NCI-H1092 treated with DMSO at 0.1 percent for 48 hours (cell line): ENCODE measurements at regions not wholly inside any gene's neighbourhood (a gene's known extent, or its start where the extent isn't known, plus 50 kb on each side); places are given as distances from the start of the nearest gene placed in this dataset.

Experiments
- DNase-seq: peaks from one replicate; lab custom pipeline; 2025; lab: John Stamatoyannopoulos, UW

DNA sequence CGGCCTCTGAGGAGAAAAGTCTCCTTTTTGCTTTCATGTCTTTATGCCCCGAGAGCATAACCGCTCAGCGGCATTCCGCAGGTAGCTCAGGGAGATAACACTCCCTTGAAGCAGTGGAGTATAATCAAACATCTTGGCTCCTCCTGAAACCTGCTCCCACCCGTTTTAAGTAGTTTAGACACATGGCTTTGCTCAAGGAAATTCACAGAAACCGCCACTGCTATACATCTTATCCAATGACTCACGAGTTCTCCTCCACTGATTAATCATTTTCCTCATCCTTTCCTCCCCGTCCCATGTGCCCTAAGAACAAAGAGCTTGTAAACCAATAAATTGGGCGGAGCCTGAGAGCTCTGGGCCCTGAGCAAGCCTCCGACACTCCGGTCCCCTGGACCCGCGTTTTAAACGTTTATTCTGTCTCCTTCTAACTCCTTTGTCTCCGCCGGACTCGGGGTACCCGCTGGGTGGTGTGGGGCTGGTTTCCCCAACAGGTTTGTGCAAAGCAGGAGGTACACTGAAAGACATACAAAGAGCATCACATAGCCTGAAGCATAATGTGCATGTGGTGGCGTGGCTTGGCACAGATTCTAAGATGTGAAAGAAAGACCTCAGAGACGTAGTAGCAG, 401.2 kb downstream of the TLL1 start:
- DNase-seq: no peak

DNA sequence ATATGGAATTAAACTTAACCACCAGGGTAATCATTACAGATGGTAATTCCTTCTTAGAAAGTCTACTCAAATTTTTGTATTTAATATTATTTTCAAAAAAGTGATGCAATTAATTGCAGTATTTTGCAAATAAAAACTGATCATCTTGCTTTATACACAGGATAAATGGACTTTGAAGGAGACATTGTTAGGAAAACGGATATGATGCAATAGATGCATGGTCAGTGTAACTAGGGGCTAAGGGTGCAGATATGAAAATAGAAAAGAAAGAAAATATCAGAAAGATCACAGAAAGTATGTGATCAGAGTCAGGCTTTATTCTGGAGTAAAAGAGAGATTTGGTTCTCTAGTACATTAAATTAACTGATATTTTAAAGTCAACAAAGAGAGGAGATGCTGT, 401.7 kb downstream of the TLL1 start:
- DNase-seq: no peak

DNA sequence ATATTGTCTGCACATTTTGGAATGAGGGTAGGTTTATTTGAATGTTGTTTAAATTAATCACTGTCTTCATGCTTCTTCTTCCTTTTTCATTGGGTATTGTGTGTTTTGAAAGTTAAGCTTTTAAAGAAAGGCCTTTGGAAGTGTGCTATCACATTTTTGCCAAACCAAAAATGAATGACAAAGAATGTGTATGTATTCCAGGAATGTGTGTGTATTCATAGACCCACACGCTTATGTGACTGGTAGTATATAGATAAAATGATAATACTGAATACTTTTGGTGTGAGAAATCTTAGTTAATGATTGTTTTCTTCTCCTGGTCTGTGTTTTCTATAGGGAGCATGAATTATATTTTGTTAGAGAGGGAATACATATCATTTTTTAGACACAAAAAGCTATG, 404.4 kb downstream of the TLL1 start:
- DNase-seq: no peak

DNA sequence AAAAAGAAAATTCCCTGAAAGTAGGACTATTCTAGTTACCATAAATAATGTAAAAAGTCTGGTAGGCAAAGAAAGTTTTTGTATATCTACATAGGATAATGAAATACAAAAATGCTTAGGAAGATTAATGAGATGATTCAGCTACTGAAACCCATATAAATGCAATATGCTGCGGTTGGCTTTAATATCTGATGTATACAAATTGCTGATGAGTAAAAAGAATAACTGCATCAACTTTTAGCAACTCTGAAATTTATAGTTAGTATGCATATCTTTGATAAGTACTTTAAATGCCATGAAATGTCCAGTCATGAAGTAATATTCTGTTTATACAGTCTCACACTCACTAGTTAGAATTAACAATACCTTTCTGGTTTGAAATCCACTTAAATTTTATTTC, 404.8 kb downstream of the TLL1 start:
- DNase-seq: no peak

DNA sequence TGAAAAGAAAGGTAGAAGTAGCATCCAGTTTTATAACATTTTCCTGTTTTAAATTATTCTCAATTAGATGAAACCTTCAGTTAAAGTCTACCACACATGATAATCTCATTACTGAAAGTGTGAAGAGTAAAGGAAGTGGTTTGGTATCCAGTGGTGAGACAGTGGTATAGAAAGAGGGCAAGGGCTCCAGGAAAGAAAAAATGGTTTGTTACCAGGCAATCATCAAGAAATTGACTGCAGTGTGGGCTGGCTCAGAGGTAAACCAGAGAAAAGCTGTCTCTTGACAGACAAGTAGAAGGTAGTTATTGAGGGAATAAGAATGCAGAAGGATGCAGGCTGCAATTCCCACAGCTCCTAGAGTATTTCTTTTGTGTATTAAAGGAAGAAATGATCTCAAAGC, 406.2 kb downstream of the TLL1 start:
- no peak for DNase-seq

DNA sequence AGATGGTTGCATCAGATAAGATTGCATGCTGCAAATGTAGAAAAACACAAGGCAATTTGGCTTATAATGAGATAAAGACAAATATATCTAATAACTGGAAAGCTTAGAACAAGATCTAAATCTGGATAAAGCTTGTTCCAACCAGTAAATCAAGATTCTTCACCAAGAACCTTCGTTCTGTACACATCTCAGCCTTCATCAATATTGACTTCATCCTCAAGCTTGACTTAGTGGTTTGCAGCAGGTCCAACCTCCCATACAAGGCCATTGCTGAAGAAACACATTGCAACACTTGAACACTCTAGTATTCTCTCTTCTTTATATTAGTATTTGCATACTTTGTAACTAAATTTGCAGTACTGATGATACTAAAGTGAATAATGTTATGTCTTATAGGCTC, 407.6 kb downstream of the TLL1 start:
- no peak for DNase-seq

DNA sequence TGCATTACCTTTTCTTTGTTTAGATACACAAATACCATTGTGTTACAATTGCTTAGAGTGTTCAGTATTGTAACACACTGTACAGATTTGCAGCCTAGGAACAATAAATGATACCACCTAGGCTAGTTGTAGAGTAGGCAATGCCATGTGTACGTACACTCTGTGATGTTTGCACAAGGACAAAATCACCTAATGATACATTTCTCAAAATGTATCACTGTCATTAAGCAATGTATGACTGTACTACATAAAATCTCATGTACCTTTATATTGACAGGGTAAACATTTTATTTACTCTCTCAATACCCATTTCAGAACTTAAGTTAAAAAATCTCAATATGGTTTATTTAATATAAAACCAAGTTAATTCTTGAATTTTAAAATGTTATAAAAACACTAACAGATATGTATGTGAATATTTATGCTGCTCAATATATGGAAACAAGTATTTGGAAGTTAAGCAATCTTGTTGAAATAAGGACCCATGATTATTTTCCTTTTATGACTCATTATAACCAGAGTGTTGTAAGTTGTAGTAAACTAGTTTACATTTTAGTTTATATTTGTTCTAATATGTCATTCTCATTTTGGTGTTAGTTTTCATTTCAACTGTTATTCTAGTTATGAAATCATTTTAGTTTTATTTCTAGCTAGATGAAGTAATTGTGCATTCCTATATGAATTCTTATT, 409.2 kb downstream of the TLL1 start:
- no peak for DNase-seq

DNA sequence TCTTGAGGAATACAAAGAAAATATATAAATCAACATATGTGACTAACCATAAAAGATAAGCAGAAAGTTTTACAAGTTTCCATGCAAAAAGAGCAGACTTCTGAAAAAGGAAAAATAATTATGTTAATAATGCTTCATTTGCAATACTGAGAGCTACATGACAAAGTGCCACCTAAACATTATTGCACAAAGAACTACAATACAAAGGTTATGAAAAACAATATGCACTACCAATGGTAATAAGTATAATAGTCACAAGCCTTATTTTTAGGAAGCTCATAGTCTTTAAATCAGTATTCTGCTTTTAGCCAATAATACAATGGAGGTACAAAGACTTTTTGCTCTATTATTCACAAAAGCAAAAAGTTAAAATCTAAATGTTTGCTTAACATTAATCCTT, 411.2 kb downstream of the TLL1 start:
- DNase-seq: no peak

DNA sequence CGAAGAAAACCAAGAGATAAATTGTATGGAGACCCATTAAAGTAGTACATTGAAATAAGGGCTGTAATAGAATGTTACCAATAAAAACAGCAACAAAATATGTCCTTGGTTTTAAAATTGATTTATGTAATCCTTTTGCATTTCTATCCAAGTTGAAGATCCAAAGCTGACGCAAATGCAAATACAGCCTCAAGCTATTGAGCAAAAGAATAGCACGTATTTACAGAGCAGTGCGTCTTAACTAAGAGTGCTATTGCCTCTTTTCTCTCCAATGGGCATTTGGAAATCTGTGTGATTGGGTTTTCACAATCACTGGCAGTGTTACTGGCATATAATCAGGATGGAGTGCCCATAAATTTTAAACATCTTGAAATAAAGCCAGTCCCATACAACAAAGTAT, 417.4 kb downstream of the TLL1 start:
- no peak for DNase-seq

DNA sequence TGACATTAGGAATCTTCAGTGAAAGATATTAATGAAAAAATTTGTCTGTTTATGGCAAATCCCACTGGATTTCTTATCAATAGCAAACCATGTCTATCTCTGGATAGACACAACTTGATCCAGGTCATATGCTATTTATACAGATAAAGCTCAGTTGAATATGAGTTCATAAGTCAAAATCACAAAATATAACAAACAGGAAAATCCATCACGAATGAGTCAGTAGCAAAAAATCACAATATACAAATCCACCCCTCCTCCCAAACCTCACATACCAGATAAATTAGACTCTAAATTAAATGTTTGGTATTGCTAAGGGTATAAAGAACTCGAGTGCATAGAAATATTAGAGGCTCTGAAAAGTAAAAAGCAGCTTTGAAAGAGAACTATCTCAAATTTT, 420.5 kb downstream of the TLL1 start:
- no peak for DNase-seq

DNA sequence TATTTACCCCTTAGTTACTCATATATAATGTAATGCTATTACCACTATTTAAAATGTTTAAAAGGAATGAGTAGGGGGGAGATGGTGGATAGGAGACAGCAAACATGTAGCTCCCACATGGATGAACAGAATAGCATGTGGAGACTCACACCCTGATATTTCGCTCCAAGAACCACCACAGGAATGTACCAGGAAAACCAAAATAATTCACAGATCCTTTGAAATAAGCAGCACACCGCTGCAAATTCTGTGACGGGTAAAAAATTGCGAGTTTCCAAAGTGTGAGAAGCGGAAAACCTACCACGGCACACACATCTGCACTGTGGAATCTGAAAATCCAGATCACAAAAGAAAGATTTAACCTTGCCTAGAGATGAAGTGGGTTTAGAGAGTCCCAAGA, 428.2 kb downstream of the TLL1 start:
- DNase-seq: no peak

DNA sequence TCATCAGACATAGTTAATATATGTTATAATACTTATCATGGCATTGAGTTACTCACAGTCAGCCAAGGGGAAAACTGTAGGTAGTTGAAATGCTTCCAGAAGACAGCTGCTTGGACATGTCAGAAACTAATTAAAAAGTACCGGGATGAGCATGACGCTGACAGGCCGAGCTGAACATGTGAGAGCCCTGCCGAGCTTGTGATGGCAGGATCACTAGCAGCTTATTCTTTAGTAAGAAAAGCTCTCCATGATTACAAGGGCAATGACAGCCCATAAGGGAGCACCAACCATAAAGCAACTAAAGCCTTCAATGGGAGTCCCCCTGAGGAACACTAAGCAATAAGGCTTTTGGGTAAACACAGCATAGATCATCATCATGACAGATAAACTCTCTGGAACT, 435.6 kb downstream of the TLL1 start:
- no peak for DNase-seq

DNA sequence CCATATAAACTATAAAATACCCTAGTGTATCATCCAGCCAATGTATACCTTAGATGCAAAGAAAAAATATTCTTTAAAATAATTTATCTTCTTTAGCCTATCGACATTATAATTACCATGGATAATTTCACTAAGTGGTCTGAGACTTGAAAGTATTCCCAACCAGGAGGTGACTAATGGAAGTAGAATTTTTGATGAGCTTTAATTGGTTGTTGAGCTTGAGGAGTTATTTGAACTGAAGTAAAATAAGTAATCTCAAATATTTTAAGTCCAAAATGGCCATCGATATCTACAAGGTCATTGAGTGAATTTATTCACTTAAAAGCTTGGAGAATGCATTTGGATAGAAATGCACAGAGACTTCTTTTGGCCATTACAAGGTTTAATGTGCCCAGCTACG, 436.2 kb downstream of the TLL1 start:
- DNase-seq: no peak

DNA sequence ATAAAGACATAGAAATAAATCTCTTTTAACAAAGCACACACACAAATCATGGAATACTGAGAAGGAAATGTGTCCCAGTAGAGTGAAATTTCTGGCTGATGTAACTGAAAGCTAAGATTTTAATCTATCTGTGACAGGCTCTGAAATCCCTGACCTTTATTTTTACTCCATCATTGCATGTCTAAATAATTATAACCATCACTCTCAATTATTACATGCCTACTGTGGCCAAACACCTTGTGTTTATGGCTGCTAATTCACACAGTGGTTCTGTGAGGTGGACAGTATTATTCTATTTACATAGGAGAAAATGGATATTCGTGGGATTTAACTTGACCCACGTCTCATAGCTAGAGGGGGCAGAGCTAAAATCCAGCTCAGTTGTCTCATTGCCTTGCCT, 438.1 kb downstream of the TLL1 start:
- DNase-seq: no peak

DNA sequence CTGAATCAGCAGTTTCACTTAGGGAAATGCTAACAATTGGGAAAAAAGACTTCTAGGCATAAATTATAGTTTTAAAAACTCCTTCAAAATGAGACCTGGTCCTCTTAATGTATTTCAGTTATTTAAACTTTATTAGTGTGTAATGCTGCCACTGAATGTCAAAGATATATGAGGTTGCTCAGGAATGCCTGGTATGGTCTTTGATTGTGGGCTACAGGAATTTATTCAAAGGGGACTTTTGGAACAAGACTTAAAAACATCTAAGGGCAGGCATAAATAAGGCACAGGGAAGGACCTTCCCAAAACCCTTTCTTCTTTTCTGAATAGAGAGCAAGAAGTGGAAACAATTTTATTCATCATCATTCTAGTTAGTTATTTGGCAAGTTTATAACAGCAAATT, 439.1 kb downstream of the TLL1 start:
- DNase-seq: no peak

DNA sequence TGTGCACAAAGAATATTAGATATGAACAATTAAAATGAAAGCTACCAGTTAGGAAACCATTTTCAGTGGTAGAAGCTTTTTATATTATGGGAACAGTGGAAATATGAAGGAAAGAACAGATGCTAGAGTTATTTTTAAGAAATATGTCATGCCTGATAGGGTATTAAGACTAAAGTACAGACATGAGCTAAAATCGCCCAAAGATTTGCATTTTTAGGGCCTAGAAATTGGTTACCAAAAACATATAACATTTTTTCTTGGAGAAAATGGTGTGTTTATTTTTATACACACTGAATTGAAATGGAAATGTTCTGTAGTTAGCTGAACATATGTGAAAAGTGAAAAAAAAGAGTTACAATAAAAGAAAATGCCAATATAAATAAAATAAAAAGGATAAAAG, 441.9 kb downstream of the TLL1 start:
- DNase-seq: no peak

DNA sequence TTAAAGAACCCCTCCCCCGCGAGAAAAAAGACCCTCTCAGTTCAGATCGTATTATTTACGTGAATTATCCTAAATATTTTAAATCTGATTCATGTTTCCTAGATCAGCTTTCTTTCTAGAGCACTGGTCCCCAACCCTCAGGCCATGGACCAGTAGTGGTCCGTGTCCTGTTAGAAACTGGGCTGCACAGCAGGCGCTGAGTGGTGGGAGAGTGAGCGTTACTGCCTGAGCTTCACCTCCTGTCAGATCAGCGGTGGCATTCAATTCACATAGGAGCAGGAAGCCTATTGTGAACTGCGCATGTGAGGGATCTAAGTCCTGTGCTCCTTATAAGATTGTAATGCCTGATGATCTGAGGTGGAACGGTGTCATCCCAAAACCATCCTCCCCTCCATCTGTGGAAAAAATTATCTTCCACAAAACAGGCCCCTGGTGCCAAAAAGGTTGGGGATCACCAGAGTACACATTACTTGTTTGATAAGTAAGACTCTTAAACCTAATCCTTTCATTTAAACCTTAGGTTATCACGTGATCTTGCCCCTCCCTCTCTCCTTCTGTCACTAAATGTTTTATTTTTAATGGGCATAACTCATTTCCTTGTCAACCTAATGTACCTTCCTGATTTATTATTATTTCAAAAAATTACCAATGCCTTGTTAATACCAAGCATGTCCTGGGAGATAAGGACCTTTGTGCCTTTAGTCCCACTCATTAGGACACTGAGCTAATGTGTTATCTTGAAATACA, 442.9 kb downstream of the TLL1 start:
- no peak for DNase-seq

DNA sequence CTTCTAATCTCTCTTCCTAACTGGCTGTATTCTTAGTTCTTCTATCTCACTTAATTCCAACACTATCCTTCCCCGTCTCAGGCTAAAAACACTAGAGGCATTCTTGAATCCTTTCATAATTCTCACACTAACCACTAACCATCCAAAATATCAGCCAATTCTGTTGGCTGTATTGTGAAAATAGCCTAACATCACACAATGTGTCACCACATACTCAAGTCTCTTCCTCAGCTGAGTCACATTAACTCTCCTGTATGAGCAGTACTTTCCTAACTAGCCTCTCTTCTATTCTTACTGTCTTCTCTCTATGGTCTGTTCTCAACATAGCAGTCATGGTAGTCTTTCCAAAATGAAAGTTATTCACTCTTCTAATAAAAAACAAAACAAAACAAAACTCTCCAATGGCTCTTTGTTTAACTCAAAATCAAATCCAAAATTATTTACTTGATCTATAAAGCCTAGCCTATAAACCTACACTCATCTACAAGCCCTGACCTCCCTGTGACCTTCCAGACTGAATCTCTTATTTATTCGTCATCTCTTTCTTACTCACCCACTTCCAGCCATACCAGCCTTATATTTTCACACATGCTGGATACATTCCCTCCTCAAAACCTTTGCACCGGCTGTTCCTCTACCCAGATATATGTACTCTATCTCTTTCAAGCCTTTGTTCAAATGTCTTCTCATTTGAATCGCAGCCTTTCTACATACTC, 445.9 kb downstream of the TLL1 start:
- no peak for DNase-seq

DNA sequence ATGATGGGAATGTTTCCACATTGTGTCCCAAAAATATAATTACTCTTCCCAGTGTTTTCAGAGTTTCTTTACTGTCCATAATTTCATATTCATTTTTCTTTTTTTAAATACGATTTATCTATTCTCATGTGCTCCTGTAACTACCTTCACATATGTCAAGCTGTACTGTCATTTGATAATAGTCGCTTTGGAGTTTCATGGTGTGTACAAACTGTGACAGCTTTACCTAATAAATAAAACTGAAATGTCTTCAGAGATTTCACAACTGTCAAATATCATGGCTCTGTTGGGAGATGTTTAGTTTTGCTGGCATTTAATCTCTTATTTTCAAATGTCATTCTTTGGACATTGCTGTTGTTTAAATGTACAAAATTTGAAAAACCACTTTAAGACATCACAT, 450.2 kb downstream of the TLL1 start:
- no peak for DNase-seq

DNA sequence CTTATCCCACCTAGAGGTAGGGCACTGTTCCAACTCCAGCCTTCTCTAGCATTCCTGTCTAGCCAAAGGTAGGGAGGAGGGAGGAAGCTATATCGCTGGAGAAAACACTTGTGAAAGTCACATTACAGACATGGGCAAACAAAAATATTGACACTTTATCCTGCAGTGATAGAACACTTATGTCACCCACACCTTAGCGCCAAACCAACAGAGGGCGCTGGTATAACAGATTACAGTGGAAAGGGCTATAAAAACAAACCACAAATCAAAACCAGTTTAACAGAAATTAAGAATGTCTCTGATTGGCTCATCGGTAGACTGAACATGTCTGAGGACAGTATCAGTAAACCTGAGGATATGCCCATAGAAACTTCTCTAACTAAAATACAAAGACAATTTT, 451.3 kb downstream of the TLL1 start:
- peak; percentile 7 for DNase-seq

DNA sequence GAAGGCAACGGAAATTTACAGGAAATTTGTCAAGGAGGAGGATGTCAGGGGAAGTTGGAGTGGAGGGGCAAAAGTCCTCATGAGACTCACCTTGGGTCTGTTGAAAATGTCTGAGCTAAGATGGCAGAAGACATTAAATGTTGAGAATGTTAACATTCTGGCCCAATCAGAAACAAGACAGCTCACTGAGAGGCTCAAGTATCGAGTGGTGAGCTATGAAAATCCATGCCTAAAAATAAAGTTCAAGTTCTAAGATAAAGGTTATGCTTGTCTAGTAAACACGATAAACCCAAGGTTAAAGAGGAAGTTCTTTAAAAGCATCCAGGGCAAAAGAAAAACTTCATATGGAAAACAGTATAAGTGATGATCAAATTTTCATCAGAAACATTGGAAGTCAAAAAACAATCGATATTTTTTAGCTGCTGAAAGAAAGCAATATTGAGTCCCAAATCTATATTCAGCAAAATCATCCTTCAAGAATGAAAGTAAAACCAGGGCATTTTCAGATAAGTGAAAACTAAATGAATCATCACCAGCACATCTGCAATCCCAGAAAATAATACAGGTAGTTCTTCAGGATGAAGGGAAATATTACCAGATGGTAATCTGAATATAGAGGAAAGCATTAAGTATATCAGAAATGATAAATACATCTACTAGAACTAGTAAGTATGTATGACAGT, 462.4 kb downstream of the TLL1 start:
- no peak for DNase-seq

DNA sequence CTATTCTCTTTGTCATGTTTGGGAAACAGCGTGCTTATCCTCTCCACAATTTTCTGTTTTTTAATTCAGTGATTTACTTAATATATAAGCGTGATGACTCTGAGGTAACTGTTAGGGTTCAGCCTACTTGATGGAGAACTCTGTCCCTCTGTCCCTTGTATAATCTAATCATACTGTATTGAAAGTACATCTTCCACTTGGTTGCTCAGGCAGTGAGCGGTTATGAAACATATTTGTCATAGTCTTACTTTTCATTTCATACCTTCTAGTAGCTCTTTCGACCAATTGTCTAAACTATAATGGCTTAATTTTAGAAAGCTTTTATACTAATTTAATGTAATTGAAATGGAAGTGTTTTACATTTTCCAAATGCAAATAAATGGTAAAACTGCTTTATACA, 469.0 kb downstream of the TLL1 start:
- no peak for DNase-seq
